Iris pigment epithelial cell (primary cell): ENCODE measurements at regions not wholly inside any gene's neighbourhood (a gene's known extent, or its start where the extent isn't known, plus 50 kb on each side); places are given as distances from the start of the nearest gene placed in this dataset.

Source experiments
- DNase-seq: peaks from one replicate; pipeline ENCODE4 v3.0.0-alpha.2; 2011; ENCODE audit warnings: low read depth

GRCh38 chr3:76627236-76627635, 412.7 kb upstream of the ROBO2 start:
- no peak for DNase-seq

- no peak for DNase-seq
These were observed 408.6 kb upstream of the ROBO2 start for GRCh38 chr3:76631251-76631650.

- DNase-seq: peak; percentile 54
These were observed 401.9 kb upstream of the ROBO2 start for GRCh38 chr3:76638006-76638405.

- DNase-seq: no peak
These were observed 396.1 kb upstream of the ROBO2 start for GRCh38 chr3:76643623-76644304.

GRCh38 chr3:76644305-76644675, 395.6 kb upstream of the ROBO2 start:
- DNase-seq: no peak

- no peak for DNase-seq
These were observed 394.2 kb upstream of the ROBO2 start for GRCh38 chr3:76645724-76646123.

- no peak for DNase-seq
These were observed 392.9 kb upstream of the ROBO2 start for GRCh38 chr3:76646921-76647562.

GRCh38 chr3:76651784-76652183, 388.1 kb upstream of the ROBO2 start:
- DNase-seq: peak; percentile 22

GRCh38 chr3:76652524-76652923, 387.4 kb upstream of the ROBO2 start:
- no peak for DNase-seq

GRCh38 chr3:76653640-76654251, 386.2 kb upstream of the ROBO2 start:
- DNase-seq: no peak

- DNase-seq: no peak
These were observed 383.3 kb upstream of the ROBO2 start for GRCh38 chr3:76656531-76657070.

- no peak for DNase-seq
These were observed 382.0 kb upstream of the ROBO2 start for GRCh38 chr3:76657909-76658308.

GRCh38 chr3:76661527-76662250, 378.2 kb upstream of the ROBO2 start:
- DNase-seq: no peak

GRCh38 chr3:76664816-76665215, 375.1 kb upstream of the ROBO2 start:
- DNase-seq: no peak

GRCh38 chr3:76668653-76669052, 371.2 kb upstream of the ROBO2 start:
- no peak for DNase-seq

- no peak for DNase-seq
These were observed 370.6 kb upstream of the ROBO2 start for GRCh38 chr3:76669322-76669721.

GRCh38 chr3:76673171-76673570, 366.7 kb upstream of the ROBO2 start:
- DNase-seq: peak; percentile 42

- DNase-seq: no peak
These were observed 360.4 kb upstream of the ROBO2 start for GRCh38 chr3:76679541-76679940.

- no peak for DNase-seq
These were observed 356.6 kb upstream of the ROBO2 start for GRCh38 chr3:76683256-76683655.

- DNase-seq: no peak
These were observed 355.0 kb upstream of the ROBO2 start for GRCh38 chr3:76684946-76685345.

- peak; percentile 21 for DNase-seq
These were observed 354.0 kb upstream of the ROBO2 start for GRCh38 chr3:76685858-76686257.

- DNase-seq: no peak
These were observed 352.9 kb upstream of the ROBO2 start for GRCh38 chr3:76687019-76687418.

- no peak for DNase-seq
These were observed 345.8 kb upstream of the ROBO2 start for GRCh38 chr3:76694063-76694462.
